SK-N-SH treated with all-trans-retinoic acid at 6 μM for 48 hours (cell line): ENCODE measurements at regions not wholly inside any gene's neighbourhood (a gene's known extent, or its start where the extent isn't known, plus 50 kb on each side); places are given as distances from the start of the nearest gene placed in this dataset.

ENCODE experiments used
- ARNTL ChIP-seq: fragments of 450-650 bp; formaldehyde crosslinking; IDR thresholded peaks from 2 replicates; pipeline ENCODE4 v1.5.0; 2020; ENCODE audit warnings: low read depth, mild to moderate bottlenecking, moderate library complexity, borderline replicate concordance
- ZNF565 ChIP-seq: fragments of 450-650 bp; formaldehyde crosslinking; conservative IDR thresholded peaks from 2 replicates; pipeline ENCODE4 v1.5.0; 2020; ENCODE audit warnings: low read depth, mild to moderate bottlenecking, moderate library complexity
- TF ChIP-seq, protein P1 (sequence below): fragments of 250-450 bp; sonication (Bioruptor Pico); IDR thresholded peaks from 2 replicates; pipeline ENCODE4 v1.5.0; 2020; ENCODE audit warnings: mild to moderate bottlenecking, moderate library complexity
- TF ChIP-seq, protein P2 (sequence below): fragments of 250-450 bp; sonication (Bioruptor Pico); IDR thresholded peaks from 2 replicates; pipeline ENCODE4 v1.8.0; 2020; ENCODE audit warnings: mild to moderate bottlenecking, moderate library complexity, borderline replicate concordance

DNA sequence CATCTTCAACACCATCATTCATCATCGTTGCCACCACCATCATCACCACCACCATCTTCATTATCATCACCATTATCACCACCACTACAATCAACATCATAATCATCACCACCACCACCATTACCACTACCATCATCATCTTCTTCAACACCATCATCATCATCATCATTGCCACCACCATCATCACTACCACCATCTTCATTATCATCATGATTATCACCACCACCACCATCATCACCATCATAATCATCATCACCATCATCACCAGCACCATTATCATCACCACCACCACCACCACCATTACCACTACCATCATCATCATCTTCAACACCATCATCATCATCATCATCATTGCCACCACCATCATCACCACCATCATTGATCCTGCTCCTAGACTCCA lies 112.7 kb downstream of the OAT start:
- TF ChIP-seq ZNF565, result no peak
- TF ChIP-seq, protein P1, sequence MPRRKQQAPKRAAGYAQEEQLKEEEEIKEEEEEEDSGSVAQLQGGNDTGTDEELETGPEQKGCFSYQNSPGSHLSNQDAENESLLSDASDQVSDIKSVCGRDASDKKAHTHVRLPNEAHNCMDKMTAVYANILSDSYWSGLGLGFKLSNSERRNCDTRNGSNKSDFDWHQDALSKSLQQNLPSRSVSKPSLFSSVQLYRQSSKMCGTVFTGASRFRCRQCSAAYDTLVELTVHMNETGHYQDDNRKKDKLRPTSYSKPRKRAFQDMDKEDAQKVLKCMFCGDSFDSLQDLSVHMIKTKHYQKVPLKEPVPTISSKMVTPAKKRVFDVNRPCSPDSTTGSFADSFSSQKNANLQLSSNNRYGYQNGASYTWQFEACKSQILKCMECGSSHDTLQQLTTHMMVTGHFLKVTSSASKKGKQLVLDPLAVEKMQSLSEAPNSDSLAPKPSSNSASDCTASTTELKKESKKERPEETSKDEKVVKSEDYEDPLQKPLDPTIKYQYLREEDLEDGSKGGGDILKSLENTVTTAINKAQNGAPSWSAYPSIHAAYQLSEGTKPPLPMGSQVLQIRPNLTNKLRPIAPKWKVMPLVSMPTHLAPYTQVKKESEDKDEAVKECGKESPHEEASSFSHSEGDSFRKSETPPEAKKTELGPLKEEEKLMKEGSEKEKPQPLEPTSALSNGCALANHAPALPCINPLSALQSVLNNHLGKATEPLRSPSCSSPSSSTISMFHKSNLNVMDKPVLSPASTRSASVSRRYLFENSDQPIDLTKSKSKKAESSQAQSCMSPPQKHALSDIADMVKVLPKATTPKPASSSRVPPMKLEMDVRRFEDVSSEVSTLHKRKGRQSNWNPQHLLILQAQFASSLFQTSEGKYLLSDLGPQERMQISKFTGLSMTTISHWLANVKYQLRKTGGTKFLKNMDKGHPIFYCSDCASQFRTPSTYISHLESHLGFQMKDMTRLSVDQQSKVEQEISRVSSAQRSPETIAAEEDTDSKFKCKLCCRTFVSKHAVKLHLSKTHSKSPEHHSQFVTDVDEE (CRISPR knock-in tag), result no peak
- no peak for TF ChIP-seq ARNTL (CRISPR knock-in tag)
- TF ChIP-seq, protein P2, sequence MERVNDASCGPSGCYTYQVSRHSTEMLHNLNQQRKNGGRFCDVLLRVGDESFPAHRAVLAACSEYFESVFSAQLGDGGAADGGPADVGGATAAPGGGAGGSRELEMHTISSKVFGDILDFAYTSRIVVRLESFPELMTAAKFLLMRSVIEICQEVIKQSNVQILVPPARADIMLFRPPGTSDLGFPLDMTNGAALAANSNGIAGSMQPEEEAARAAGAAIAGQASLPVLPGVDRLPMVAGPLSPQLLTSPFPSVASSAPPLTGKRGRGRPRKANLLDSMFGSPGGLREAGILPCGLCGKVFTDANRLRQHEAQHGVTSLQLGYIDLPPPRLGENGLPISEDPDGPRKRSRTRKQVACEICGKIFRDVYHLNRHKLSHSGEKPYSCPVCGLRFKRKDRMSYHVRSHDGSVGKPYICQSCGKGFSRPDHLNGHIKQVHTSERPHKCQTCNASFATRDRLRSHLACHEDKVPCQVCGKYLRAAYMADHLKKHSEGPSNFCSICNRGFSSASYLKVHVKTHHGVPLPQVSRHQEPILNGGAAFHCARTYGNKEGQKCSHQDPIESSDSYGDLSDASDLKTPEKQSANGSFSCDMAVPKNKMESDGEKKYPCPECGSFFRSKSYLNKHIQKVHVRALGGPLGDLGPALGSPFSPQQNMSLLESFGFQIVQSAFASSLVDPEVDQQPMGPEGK, result no peak
